ENCODE measurements at regions not wholly inside any gene's neighbourhood (a gene's known extent, or its start where the extent isn't known, plus 50 kb on each side); places are given as distances from the start of the nearest gene placed in this dataset.

DNA sequence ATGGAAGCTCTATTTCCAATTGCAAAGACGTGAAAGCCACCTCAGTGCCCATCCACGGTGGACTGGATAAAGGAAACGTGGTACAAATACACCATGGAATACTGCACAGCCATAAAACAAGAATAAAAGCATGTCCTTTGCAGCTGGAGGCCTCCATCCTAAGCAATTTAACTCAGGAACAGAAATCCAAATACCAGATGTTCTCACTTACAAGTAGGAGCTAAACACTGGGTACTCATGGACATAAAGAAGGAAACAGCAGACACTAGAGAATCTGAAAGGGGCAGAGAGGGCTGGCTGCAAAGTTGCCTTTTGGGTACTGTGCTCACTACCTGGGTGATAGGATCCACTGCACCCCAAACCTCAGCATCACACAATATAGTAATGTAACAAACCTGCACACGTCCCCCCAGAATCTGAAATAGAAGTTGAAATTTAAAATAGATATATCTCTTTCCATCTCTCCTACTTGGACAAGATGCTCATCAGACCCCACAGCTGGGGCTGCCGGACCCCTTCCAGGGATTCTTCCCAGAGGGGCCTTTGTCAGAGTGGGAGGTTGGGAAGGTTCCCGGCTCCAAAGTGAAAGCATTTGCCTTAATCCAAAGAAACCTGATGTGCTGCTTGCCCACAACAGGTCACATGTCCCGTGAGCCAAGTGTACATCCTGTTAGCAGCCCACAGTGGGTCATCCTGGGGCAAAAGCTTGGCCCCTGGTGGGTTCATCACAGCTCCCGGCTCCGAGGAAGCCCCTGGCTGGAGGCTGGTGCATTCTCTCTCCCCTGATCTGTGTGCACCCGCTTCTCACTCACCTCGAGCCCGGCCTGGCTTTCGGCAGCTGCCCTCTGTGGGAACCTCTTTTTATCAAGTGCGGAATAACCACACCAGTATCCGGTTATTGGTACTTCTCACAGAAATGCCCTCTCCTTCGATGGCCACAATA is 172.3 kb upstream of the PPP2R2D start:
- intact Hi-C loops (cut with micrococcal nuclease; ENCODE audit: unreplicated experiment) (no loop called here), in situ Hi-C loops (cut with HindIII; ENCODE audit: extremely low pct_ligation_motif_present, low pct_unique_long_range_greater_than_20kb) (no loop called here)
- Histone ChIP-seq H3K4me2 (ENCODE audit: low read depth, low read length) (no peak overlapping the region), H4K20me1 (ENCODE audit: insufficient read depth, low read length) (no peaks in the 10 kb centered on the region), H2AFZ (ENCODE audit: low read length) (no peak overlapping the region), H3K9me3 (ENCODE audit: low read length) (peaks cover 8% of the 10 kb centered on the region), H3K27ac (ENCODE audit: extremely low read length, insufficient read depth, low read length) (no peak overlapping the region), H3K4me1 (ENCODE audit: insufficient read depth, low read length) (peaks cover 8% of the 10 kb centered on the region), H3K36me3 (replicated peaks in 1 of 2; ENCODE audit: control insufficient read depth in 1 of 2, insufficient read depth in 2 of 2, low read length in 2 of 2) (no peaks in the 10 kb centered on the region), H3K4me3 (replicated peaks in 1 of 3; ENCODE audit: insufficient read depth in 1 of 3, low read depth in 2 of 3, low read length in 3 of 3) (no peak overlapping the region), H3K79me2 (ENCODE audit: insufficient read depth, low read length) (no peaks in the 10 kb centered on the region), H3K9ac (ENCODE audit: insufficient read depth, low read depth, low read length) (no peak overlapping the region), H3K27me3 (ENCODE audit: control insufficient read depth in 1 of 2, insufficient read depth in 2 of 2, low read length in 2 of 2) (peaks cover 1 to 17% of the 10 kb centered on the region in 2 experiments; a peak in 4 of 5 replicates)
- no TSS peak for BruUV-seq (replicated peaks)
- FAIRE-seq (no peak), ATAC-seq (no peak), DNase-seq (ENCODE audit: low spot score) (no peak)
- no peak for TF ChIP-seq TOPORS (CRISPR knock-in tag; IDR thresholded peaks at IDR 0.05)
- TF ChIP-seq EED (CRISPR knock-in tag; IDR thresholded peaks at IDR 0.05) = no peak
- TF ChIP-seq, protein P1, sequence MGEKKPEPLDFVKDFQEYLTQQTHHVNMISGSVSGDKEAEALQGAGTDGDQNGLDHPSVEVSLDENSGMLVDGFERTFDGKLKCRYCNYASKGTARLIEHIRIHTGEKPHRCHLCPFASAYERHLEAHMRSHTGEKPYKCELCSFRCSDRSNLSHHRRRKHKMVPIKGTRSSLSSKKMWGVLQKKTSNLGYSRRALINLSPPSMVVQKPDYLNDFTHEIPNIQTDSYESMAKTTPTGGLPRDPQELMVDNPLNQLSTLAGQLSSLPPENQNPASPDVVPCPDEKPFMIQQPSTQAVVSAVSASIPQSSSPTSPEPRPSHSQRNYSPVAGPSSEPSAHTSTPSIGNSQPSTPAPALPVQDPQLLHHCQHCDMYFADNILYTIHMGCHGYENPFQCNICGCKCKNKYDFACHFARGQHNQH (CRISPR knock-in tag; IDR thresholded peaks at IDR 0.05) = no peak
- TF ChIP-seq KDM5A (IDR thresholded peaks at IDR 0.05; ENCODE audit: borderline replicate concordance, low read length) = no peak
- TF ChIP-seq NFRKB (IDR thresholded peaks at IDR 0.05) = no peak
- no peak for TF ChIP-seq ZNF143 (CRISPR knock-in tag; IDR thresholded peaks at IDR 0.05)
- no peak for TF ChIP-seq IRF2 (CRISPR knock-in tag; IDR thresholded peaks at IDR 0.05)
- TF ChIP-seq, protein P2, sequence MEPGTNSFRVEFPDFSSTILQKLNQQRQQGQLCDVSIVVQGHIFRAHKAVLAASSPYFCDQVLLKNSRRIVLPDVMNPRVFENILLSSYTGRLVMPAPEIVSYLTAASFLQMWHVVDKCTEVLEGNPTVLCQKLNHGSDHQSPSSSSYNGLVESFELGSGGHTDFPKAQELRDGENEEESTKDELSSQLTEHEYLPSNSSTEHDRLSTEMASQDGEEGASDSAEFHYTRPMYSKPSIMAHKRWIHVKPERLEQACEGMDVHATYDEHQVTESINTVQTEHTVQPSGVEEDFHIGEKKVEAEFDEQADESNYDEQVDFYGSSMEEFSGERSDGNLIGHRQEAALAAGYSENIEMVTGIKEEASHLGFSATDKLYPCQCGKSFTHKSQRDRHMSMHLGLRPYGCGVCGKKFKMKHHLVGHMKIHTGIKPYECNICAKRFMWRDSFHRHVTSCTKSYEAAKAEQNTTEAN (CRISPR knock-in tag; conservative IDR thresholded peaks at IDR 0.05) = no peak
- TF ChIP-seq, protein P3, sequence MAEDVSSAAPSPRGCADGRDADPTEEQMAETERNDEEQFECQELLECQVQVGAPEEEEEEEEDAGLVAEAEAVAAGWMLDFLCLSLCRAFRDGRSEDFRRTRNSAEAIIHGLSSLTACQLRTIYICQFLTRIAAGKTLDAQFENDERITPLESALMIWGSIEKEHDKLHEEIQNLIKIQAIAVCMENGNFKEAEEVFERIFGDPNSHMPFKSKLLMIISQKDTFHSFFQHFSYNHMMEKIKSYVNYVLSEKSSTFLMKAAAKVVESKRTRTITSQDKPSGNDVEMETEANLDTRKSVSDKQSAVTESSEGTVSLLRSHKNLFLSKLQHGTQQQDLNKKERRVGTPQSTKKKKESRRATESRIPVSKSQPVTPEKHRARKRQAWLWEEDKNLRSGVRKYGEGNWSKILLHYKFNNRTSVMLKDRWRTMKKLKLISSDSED (CRISPR knock-in tag; IDR thresholded peaks at IDR 0.05) = no peak
- TF ChIP-seq DNMT3B (CRISPR knock-in tag; conservative IDR thresholded peaks at IDR 0.05) = no peak
- TF ChIP-seq ZNF569 (CRISPR knock-in tag; IDR thresholded peaks at IDR 0.05; ENCODE audit: borderline replicate concordance) = no peak
- no peak for TF ChIP-seq ZSCAN31 (CRISPR knock-in tag; IDR thresholded peaks at IDR 0.05; ENCODE audit: low read depth)
- TF ChIP-seq PCBP1 (IDR thresholded peaks at IDR 0.05; ENCODE audit: borderline replicate concordance, low read depth, low read length) = no peak
- 45% methylated on average over 14 of the region's 16 CpGs for WGBS (ENCODE audit: low lambda C conversion rate)
- ChIA-PET CTCF (ENCODE audit: low intra/inter-chr PET ratio, low total read pairs) (no interaction called here), POLR2A (no interaction called here)
